ENCODE measurements at regions not wholly inside any gene's neighbourhood (a gene's known extent, or its start where the extent isn't known, plus 50 kb on each side); places are given as distances from the start of the nearest gene placed in this dataset.

DNA sequence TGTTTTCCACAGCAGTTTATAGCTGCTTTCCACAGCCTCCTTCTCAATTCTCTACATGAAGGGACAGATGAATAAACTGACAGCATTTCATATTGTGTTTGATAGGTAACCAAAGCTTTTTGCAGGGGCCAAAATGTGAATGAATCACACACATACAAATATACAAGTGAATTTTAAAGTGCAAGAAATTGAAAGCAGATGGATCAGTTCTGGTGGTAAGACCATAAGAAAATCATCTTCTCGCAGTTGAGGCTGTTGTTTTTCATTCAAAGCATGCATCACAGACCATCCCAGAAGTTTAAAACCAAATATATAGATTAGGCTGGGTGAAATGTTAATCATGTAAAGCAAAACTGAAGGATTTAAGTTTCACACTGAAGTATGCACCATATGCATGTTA, 1569.4 kb downstream of the PCDH9 start:
- POLR2A ChIA-PET (ENCODE audit: low non-redundant PET) = no interaction called here
- TF ChIP-seq, protein P1, sequence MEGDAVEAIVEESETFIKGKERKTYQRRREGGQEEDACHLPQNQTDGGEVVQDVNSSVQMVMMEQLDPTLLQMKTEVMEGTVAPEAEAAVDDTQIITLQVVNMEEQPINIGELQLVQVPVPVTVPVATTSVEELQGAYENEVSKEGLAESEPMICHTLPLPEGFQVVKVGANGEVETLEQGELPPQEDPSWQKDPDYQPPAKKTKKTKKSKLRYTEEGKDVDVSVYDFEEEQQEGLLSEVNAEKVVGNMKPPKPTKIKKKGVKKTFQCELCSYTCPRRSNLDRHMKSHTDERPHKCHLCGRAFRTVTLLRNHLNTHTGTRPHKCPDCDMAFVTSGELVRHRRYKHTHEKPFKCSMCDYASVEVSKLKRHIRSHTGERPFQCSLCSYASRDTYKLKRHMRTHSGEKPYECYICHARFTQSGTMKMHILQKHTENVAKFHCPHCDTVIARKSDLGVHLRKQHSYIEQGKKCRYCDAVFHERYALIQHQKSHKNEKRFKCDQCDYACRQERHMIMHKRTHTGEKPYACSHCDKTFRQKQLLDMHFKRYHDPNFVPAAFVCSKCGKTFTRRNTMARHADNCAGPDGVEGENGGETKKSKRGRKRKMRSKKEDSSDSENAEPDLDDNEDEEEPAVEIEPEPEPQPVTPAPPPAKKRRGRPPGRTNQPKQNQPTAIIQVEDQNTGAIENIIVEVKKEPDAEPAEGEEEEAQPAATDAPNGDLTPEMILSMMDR (conservative IDR thresholded peaks at IDR 0.05; ENCODE audit: low read depth) = no peak
- no peak overlapping the region for H3K27ac ChIP-seq
- no peak for DNase-seq (ENCODE audit: low spot score)
- CTCF ChIA-PET = interaction anchor here (0.6 kb wide), 1 partner anchor 149 kb away, joined by 4 read pairs; no protein-coding TSS in a partner anchor

DNA sequence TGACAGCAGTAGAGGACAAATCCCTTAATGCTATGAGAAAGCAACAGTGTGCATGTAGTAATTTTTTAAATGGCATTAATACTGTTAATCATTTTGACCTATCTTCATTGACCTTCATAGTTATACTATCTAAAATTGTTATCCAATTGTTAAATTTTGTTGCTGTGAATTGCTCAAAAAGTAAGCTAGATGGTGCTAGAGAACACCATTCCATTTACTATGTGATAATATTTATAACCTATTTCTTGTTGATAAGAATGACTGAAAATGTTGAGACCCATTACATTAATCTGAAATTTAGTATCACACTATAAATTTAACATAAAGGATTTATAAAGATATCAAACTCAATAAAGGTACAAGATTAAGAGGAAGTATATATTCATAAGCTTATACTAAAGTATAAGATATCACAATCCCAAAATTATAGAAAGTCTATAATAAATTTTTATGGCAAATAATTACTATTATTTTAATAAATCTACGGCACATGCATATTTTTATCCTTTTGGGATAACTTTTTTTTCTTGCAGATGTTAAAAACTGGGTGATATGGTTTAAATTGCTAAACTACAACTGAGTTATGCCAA, 1573.3 kb downstream of the PCDH9 start:
- H3K27ac ChIP-seq = no peak overlapping the region
- DNase-seq (ENCODE audit: low spot score) = peak; percentile 2
- TF ChIP-seq, protein P1 (conservative IDR thresholded peaks at IDR 0.05; ENCODE audit: low read depth) = peak; percentile 68
- ChIA-PET POLR2A (ENCODE audit: low non-redundant PET) (no interaction called here), CTCF (interaction anchor here (0.6 to 0.7 kb wide), 3 partner anchors 252 to 1945 kb away, joined by 3 to 5 read pairs (median 3); no protein-coding TSS in a partner anchor)

DNA sequence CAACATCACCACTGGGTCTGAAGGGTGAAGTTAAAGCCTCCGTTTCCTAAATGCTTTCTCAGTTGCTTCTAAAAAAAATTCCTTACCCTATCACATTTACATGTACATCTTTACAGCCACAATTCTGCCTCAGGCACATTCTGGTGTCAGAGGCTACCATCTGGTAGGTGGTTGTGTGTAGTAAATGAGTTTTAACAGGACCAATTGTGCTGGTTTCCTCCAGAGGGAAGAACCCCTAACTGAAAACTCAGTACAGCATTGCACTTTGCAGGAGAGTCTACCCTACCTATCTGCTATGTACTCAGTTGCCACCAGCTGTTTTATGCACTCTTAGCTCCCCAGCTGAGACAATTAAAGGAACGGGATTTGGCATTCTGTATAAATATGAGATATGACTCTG, 1576.5 kb downstream of the PCDH9 start:
- POLR2A ChIA-PET (ENCODE audit: low non-redundant PET) = no interaction called here
- CTCF ChIA-PET = no interaction called here
- DNase-seq (ENCODE audit: low spot score) = no peak
- TF ChIP-seq, protein P1 (conservative IDR thresholded peaks at IDR 0.05; ENCODE audit: low read depth) = no peak
- H3K27ac ChIP-seq = no peak overlapping the region

DNA sequence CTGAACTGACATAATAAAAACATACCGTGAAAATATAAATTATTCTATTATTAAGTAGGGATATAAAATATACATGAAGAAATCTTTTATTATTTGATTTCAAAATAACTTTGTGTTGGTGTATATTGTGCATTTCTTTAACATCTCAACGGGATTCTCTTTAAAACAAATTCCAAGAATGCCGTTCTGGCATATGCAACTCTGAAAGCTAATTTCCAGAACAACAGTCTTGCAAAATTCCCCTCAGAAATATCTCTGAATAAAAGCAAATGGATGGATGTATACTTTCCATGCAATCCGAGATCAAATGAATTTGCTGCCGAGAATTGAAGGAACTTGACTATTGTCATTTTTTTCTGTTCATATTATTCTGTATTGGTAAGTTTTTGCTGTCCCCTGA, 1579.8 kb downstream of the PCDH9 start:
- DNase-seq (ENCODE audit: low spot score) = no peak
- ChIA-PET CTCF (no interaction called here), POLR2A (ENCODE audit: low non-redundant PET) (no interaction called here)
- H3K27ac ChIP-seq = no peak overlapping the region
- TF ChIP-seq, protein P1 (conservative IDR thresholded peaks at IDR 0.05; ENCODE audit: low read depth) = no peak

DNA sequence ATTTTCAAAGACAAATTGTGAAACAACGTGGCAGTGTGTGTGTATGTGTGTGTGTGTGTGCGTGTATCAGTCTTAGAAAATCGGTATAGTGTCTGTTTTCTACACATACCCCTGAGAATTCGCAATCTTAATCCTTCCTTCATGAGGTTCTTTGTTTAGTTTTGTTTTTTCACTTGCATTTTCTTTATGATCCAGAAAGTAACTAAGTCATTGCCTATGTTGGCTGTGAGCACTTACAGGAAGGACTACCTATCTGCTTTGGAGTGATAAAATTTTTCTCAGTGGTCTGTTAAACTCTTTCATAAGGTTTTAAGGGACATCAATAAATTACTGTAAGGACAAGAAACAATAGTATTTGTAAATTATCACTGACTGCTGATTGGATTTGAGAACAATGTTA, 1587.1 kb downstream of the PCDH9 start:
- ChIA-PET CTCF (no interaction called here), POLR2A (ENCODE audit: low non-redundant PET) (interaction anchor here (0.7 kb wide), 1 partner anchor 207 kb away, joined by 3 read pairs; no protein-coding TSS in a partner anchor)
- TF ChIP-seq, protein P1 (conservative IDR thresholded peaks at IDR 0.05; ENCODE audit: low read depth) = no peak
- no peak for DNase-seq (ENCODE audit: low spot score)
- no peak overlapping the region for H3K27ac ChIP-seq

DNA sequence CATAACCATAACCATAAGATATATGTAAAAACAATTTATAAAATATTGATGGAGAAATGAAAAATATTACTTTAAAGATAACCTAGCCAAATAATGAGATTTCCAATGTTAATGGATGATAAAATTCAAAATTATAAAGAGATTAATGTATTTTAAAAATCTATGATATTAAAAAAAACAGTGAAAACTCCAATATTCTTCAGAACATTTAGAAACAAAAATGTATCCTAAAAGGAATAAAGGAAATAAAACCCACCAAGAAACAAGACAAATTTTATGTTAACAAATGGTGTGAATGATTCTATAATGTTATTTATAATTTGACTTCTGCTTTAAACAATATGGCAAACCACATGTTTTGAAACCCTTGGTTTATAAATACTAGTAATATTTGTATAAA, 1587.8 kb downstream of the PCDH9 start:
- CTCF ChIA-PET = interaction anchor here (0.7 kb wide), 1 partner anchor 16 kb away, joined by 5 read pairs; no protein-coding TSS in a partner anchor
- POLR2A ChIA-PET (ENCODE audit: low non-redundant PET) = interaction anchor here (0.7 kb wide), 1 partner anchor 206 kb away, joined by 3 read pairs; no protein-coding TSS in a partner anchor
- no peak for DNase-seq (ENCODE audit: low spot score)
- no peak overlapping the region for H3K27ac ChIP-seq
- TF ChIP-seq, protein P1 (conservative IDR thresholded peaks at IDR 0.05; ENCODE audit: low read depth) = no peak
